GM12878 (cell line): ENCODE measurements at regions not wholly inside any gene's neighbourhood (a gene's known extent, or its start where the extent isn't known, plus 50 kb on each side); places are given as distances from the start of the nearest gene placed in this dataset.

Experiments used
- ATAC-seq: fragments of 200-7000 bp; cut with Tn5 transposase; 3 replicates; pipeline ENCODE4 v1.9.1; 2020; ENCODE audit warnings: mild to moderate bottlenecking, moderate library complexity
- BruUV-seq: library from RNA; stranded (reverse); fragments of 400-500 nt; replicated peaks from 2 replicates; lab custom pipeline; 2021; lab: Mats Ljungman, UMichigan
- CTCF ChIA-PET: fragments of 300-600 bp; sonication (Branson Sonifier 250); formaldehyde crosslinking; extraction: SDS; loops from one replicate; lab custom pipeline; 2021; ENCODE audit warnings: inconsistent platforms; lab: Yijun Ruan, JAX
- POLR2A ChIA-PET: fragments of 350-600 bp; formaldehyde crosslinking; extraction: SDS; loops from one replicate; lab custom pipeline; 2021; ENCODE audit warnings: inconsistent platforms; lab: Charles Lee
- RAD21 ChIA-PET: fragments of 300-600 bp; sonication (Branson Sonifier 250); formaldehyde crosslinking; loops from one replicate; lab custom pipeline; 2023; ENCODE audit warnings: antibody characterized with exemption; ENCODE audit not compliant: unreplicated experiment; lab: Charles Lee
- SMC1A ChIA-PET: fragments of 300-600 bp; sonication (Branson Sonifier 250); formaldehyde crosslinking; loops from one replicate; lab custom pipeline; 2023; ENCODE audit not compliant: unreplicated experiment, uncharacterized antibody; lab: Charles Lee
- DNase-seq: peaks from one replicate; pipeline ENCODE4 v3.0.0-alpha.2; 2011; ENCODE audit warnings: low read depth, low spot score
- FAIRE-seq: peaks from 3 replicates; lab custom pipeline; 2011; peaks lifted over from hg19 to GRCh38; lab: Jason Lieb, UNC
- H2AFZ ChIP-seq: 2 replicates; pipeline ENCODE4 v1.6.0; 2011; ENCODE audit warnings: low read depth, low read length, control low read depth; ENCODE audit not compliant: control insufficient read depth
- H3K27ac ChIP-seq: 2 replicates; pipeline ENCODE4 v1.5.1; 2011; ENCODE audit warnings: control low read depth; ENCODE audit not compliant: control insufficient read depth, insufficient read depth
- H3K27me3 ChIP-seq, 2 experiments: replicated peaks in 1 of 2; 2 replicates each; pipeline versions ENCODE4 v1.6.0 to v1.6.1; 2011; ENCODE audit warnings: low read length in 1 of 2; ENCODE audit not compliant: control insufficient read depth in 2 of 2, insufficient read depth in 2 of 2
- H3K36me3 ChIP-seq, 2 experiments: 2 replicates each; pipeline ENCODE4 v1.5.1; 2011; ENCODE audit warnings: low read length in 1 of 2; ENCODE audit not compliant: control insufficient read depth in 2 of 2, insufficient read depth in 2 of 2
- H3K4me1 ChIP-seq: 2 replicates; pipeline ENCODE4 v1.6.1; 2011; ENCODE audit warnings: mild to moderate bottlenecking, low read length, moderate library complexity, mixed read lengths; ENCODE audit not compliant: control insufficient read depth, insufficient read depth
- H3K4me2 ChIP-seq: 2 replicates; pipeline ENCODE4 v1.6.0; 2011; ENCODE audit warnings: control low read depth; ENCODE audit not compliant: control insufficient read depth, insufficient read depth
- H3K4me3 ChIP-seq: fragments of 200-600 bp; sonication (generic); 2 replicates; pipeline ENCODE4 v1.5.1; 2016
- H3K79me2 ChIP-seq: 2 replicates; pipeline ENCODE4 v1.6.0; 2011; ENCODE audit warnings: low read length; ENCODE audit not compliant: control insufficient read depth, insufficient read depth
- H3K9ac ChIP-seq: 2 replicates; pipeline ENCODE4 v1.8.0; 2011; ENCODE audit warnings: low read length, control low read depth, mixed read lengths; ENCODE audit not compliant: control insufficient read depth, insufficient read depth
- H3K9me3 ChIP-seq: replicated peaks from 3 replicates; pipeline ENCODE4 v1.5.1; 2011; ENCODE audit warnings: mild to moderate bottlenecking, low read length; ENCODE audit not compliant: control insufficient read depth, insufficient read depth
- H4K20me1 ChIP-seq: 2 replicates; pipeline ENCODE4 v1.6.0; 2011; ENCODE audit not compliant: control insufficient read depth, insufficient read depth
- CEBPB ChIP-seq, 2 experiments: fragments of 150-350 bp in 1 of 2; IDR thresholded peaks; 2 replicates each; pipeline ENCODE4 v1.6.1; 2012 to 2014; ENCODE audit warnings: low read depth in 2 of 2, low read length in 2 of 2, borderline replicate concordance in 1 of 2, inconsistent platforms in 1 of 2
- HDGF ChIP-seq: fragments of 450-650 bp; IDR thresholded peaks from 2 replicates; pipeline ENCODE4 v1.6.1; 2016; ENCODE audit warnings: antibody characterized with exemption
- PAX5 ChIP-seq: IDR thresholded peaks from 2 replicates; pipeline ENCODE4 v1.6.1; 2011; ENCODE audit warnings: low read depth, low read length, borderline replicate concordance
- PRDM15 ChIP-seq: fragments of 450-650 bp; formaldehyde crosslinking; IDR thresholded peaks from 2 replicates; pipeline ENCODE4 v1.4.0; 2020; ENCODE audit warnings: mild to moderate bottlenecking, moderate library complexity
- RELA ChIP-seq: fragments of 450-650 bp; IDR thresholded peaks from 2 replicates; pipeline ENCODE4 v1.8.0; 2014; ENCODE audit warnings: borderline replicate concordance; ENCODE audit not compliant: partially characterized antibody
- STAT1 ChIP-seq: fragments of 450-650 bp; conservative IDR thresholded peaks from 2 replicates; pipeline ENCODE4 v1.6.1; 2014; ENCODE audit warnings: antibody characterized with exemption, mild to moderate bottlenecking
- YY1 ChIP-seq: IDR thresholded peaks from 2 replicates; pipeline ENCODE4 v1.6.1; 2011; ENCODE audit warnings: low read depth, mild to moderate bottlenecking, low read length
- WGBS: methylation state at CpG from one replicate; pipeline ENCODE4 v1.1.6; 2016; ENCODE audit warnings: low lambda C conversion rate; ENCODE audit not compliant: insufficient replicate concordance, insufficient coverage; ENCODE audit errors: missing lambda C conversion rate; 5-methylcytosine and 5-hydroxymethylcytosine counted together
- in situ Hi-C: fragments of 300-500 bp; cut with MboI; formaldehyde crosslinking; loops from 9 replicates; pipeline ENCODE4 v1.14.3; 2018; ENCODE audit warnings: mixed read lengths
- intact Hi-C: fragments of 100-400 bp; cut with micrococcal nuclease; formaldehyde crosslinking; loops from one replicate; pipeline ENCODE4 v1.14.2; 2022; ENCODE audit not compliant: unreplicated experiment
- TF ChIP-seq, protein P1 (sequence below): IDR thresholded peaks from 2 replicates; pipeline ENCODE4 v1.6.1; 2012; ENCODE audit warnings: mild to moderate bottlenecking, low read depth, low read length

DNA sequence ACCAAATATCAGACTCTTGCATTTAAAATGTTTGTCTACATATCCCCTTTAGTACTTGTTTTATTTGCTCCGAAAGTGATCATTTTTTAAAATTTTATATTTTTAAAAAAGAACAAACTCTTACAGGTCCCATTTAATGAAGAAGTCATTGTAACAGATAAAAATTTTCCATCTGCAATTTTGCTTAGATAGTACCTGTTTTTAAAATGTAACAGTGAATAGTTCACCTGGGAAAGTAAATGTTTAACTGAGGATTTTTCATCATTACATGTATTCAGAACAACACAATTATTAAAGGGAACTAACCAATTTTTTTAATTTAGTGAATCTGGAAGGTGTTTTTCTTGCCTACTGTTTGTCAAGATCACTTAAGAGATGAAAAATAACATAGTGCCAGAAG, 1099.5 kb upstream of the PHF14 start:
- in situ Hi-C loops (no loop called here), intact Hi-C loops (no loop called here)
- no peak overlapping the region for H3K4me3 ChIP-seq
- SMC1A ChIA-PET = no interaction called here
- no TSS peak for BruUV-seq
- no peak overlapping the region for H3K27ac ChIP-seq
- no peaks in the 10 kb centered on the region for H3K27me3 ChIP-seq
- 40% methylated on average over 1 of the region's 1 CpG for WGBS
- no peak for DNase-seq
- H4K20me1 ChIP-seq = no peaks in the 10 kb centered on the region
- ATAC-seq = no peak
- CTCF ChIA-PET = no interaction called here
- RAD21 ChIA-PET = no interaction called here
- H2AFZ ChIP-seq = no peak overlapping the region
- H3K36me3 ChIP-seq = no peaks in the 10 kb centered on the region
- H3K9me3 ChIP-seq = no peaks in the 10 kb centered on the region
- H3K9ac ChIP-seq = no peak overlapping the region
- TF ChIP-seq HDGF (no peak), PAX5 (no peak), STAT1 (no peak)
- TF ChIP-seq, protein P1, sequence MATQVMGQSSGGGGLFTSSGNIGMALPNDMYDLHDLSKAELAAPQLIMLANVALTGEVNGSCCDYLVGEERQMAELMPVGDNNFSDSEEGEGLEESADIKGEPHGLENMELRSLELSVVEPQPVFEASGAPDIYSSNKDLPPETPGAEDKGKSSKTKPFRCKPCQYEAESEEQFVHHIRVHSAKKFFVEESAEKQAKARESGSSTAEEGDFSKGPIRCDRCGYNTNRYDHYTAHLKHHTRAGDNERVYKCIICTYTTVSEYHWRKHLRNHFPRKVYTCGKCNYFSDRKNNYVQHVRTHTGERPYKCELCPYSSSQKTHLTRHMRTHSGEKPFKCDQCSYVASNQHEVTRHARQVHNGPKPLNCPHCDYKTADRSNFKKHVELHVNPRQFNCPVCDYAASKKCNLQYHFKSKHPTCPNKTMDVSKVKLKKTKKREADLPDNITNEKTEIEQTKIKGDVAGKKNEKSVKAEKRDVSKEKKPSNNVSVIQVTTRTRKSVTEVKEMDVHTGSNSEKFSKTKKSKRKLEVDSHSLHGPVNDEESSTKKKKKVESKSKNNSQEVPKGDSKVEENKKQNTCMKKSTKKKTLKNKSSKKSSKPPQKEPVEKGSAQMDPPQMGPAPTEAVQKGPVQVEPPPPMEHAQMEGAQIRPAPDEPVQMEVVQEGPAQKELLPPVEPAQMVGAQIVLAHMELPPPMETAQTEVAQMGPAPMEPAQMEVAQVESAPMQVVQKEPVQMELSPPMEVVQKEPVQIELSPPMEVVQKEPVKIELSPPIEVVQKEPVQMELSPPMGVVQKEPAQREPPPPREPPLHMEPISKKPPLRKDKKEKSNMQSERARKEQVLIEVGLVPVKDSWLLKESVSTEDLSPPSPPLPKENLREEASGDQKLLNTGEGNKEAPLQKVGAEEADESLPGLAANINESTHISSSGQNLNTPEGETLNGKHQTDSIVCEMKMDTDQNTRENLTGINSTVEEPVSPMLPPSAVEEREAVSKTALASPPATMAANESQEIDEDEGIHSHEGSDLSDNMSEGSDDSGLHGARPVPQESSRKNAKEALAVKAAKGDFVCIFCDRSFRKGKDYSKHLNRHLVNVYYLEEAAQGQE = no peak
- TF ChIP-seq, all 136 proteins: peak for 0
- POLR2A ChIA-PET = no interaction called here
- no peaks in the 10 kb centered on the region for H3K79me2 ChIP-seq
- H3K4me1 ChIP-seq = no peaks in the 10 kb centered on the region
- no peak for FAIRE-seq
- H3K4me2 ChIP-seq = no peak overlapping the region

DNA sequence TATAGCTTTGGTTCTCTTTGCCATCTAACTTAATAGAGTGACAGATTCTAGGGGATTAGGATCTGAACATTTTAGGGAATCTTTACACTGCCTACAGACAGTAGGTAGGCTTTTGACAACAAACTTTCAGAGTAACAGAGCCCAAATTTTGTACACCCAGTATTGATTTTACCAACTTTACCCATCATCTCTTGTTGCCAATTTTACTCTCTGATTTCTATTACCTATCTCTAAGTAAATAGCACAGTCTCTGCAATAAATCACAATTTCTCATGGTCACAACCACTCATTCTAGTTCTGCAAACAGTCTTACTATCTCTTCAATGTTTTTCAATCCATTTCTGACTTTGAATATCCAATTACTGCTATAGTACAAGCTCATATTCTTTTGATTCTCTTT, 1097.6 kb upstream of the PHF14 start:
- Histone ChIP-seq H3K36me3 (no peaks in the 10 kb centered on the region), H3K4me3 (no peak overlapping the region)
- BruUV-seq = no TSS peak

More for the DNA sequence above, 1097.6 kb upstream of the PHF14 start:
- POLR2A ChIA-PET = no interaction called here
- in situ Hi-C loops = no loop called here
- Histone ChIP-seq H3K4me1 (no peaks in the 10 kb centered on the region), H3K4me2 (no peak overlapping the region), H3K27ac (no peak overlapping the region), H3K9ac (no peak overlapping the region), H4K20me1 (no peaks in the 10 kb centered on the region), H3K27me3 (no peaks in the 10 kb centered on the region), H3K79me2 (no peaks in the 10 kb centered on the region), H2AFZ (no peak overlapping the region), H3K9me3 (no peaks in the 10 kb centered on the region)
- FAIRE-seq (no peak), DNase-seq (no peak), ATAC-seq (no peak)
- intact Hi-C loops = no loop called here
- CTCF ChIA-PET = no interaction called here
- RAD21 ChIA-PET = no interaction called here
- SMC1A ChIA-PET = no interaction called here
- TF ChIP-seq YY1 = no peak
- no peak for TF ChIP-seq PRDM15 (CRISPR knock-in tag)
- TF ChIP-seq RELA = no peak
- no peak for TF ChIP-seq CEBPB (IDR thresholded peaks at IDR 0.05; ENCODE audit: borderline replicate concordance in 1 of 2, low read depth in 2 of 2, low read length in 2 of 2)
